Tibial nerve (tissue), 3 donors: ENCODE measurements at regions not wholly inside any gene's neighbourhood (a gene's known extent, or its start where the extent isn't known, plus 50 kb on each side); places are given as distances from the start of the nearest gene placed in this dataset.

Experiments used
- POLR2A ChIP-seq, 2 donors: fragments of 450-650 bp; IDR thresholded peaks; one replicate each; pipeline ENCODE4 v1.6.1; 2017; ENCODE audit warnings: antibody characterized with exemption in 2 of 2, mild to moderate bottlenecking in 2 of 2, moderate library complexity in 2 of 2
- TF ChIP-seq, protein P1 (sequence below), 5 experiments: fragments of 200-600 bp in 3 of 5; fragments of 450-650 bp in 2 of 5; sonication (generic) in 3 of 5; IDR thresholded peaks; one replicate each; pipeline ENCODE4 v1.5.1; 2016 to 2019; ENCODE audit warnings: antibody characterized with exemption in 5 of 5, mild to moderate bottlenecking in 3 of 5, moderate library complexity in 2 of 5

- TF ChIP-seq POLR2A (IDR thresholded peaks at IDR 0.05), result no peak
- TF ChIP-seq, protein P1, sequence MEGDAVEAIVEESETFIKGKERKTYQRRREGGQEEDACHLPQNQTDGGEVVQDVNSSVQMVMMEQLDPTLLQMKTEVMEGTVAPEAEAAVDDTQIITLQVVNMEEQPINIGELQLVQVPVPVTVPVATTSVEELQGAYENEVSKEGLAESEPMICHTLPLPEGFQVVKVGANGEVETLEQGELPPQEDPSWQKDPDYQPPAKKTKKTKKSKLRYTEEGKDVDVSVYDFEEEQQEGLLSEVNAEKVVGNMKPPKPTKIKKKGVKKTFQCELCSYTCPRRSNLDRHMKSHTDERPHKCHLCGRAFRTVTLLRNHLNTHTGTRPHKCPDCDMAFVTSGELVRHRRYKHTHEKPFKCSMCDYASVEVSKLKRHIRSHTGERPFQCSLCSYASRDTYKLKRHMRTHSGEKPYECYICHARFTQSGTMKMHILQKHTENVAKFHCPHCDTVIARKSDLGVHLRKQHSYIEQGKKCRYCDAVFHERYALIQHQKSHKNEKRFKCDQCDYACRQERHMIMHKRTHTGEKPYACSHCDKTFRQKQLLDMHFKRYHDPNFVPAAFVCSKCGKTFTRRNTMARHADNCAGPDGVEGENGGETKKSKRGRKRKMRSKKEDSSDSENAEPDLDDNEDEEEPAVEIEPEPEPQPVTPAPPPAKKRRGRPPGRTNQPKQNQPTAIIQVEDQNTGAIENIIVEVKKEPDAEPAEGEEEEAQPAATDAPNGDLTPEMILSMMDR (IDR thresholded peaks at IDR 0.05), result no peak
Observed at GRCh38 chr3:194876403-194877095, 190.9 kb downstream of the FAM43A start.
